MCF 10A (cell line): ENCODE measurements at regions not wholly inside any gene's neighbourhood (a gene's known extent, or its start where the extent isn't known, plus 50 kb on each side); places are given as distances from the start of the nearest gene placed in this dataset.

Experiments
- BruUV-seq: library from RNA; stranded (reverse); fragments of 400-500 nt; replicated peaks from 2 replicates; lab custom pipeline; 2021; lab: Mats Ljungman, UMichigan
- CTCF ChIA-PET: fragments of 300-600 bp; sonication (Branson Sonifier 250); formaldehyde crosslinking; extraction: SDS; loops from one replicate; lab custom pipeline; 2021; ENCODE audit warnings: antibody characterized with exemption, inconsistent platforms; lab: Yijun Ruan, JAX
- POLR2A ChIA-PET: fragments of 300-600, 350-650 bp; sonication (Branson Sonifier 250); formaldehyde crosslinking; extraction: SDS; loops from one replicate; lab custom pipeline; 2020; ENCODE audit warnings: antibody characterized with exemption, inconsistent platforms; lab: Yijun Ruan, JAX
- DNase-seq: peaks from one replicate; pipeline ENCODE4 v3.0.0-alpha.2; 2018; ENCODE audit not compliant: unreplicated experiment
- H3K27ac Mint-ChIP-seq: one replicate; pipeline ENCODE4 v1.8.0; 2022; ENCODE audit warnings: mild to moderate bottlenecking, low read depth, mixed read lengths; ENCODE audit not compliant: unreplicated experiment
- H3K27me3 Mint-ChIP-seq: one replicate; pipeline ENCODE4 v1.8.0; 2022; ENCODE audit warnings: mixed read lengths; ENCODE audit not compliant: insufficient read depth, unreplicated experiment
- H3K36me3 Mint-ChIP-seq: one replicate; pipeline ENCODE4 v1.8.0; 2022; ENCODE audit warnings: mild to moderate bottlenecking, moderate library complexity, mixed read lengths; ENCODE audit not compliant: insufficient read depth, unreplicated experiment
- H3K4me1 Mint-ChIP-seq: one replicate; pipeline ENCODE4 v1.8.0; 2022; ENCODE audit warnings: mixed read lengths; ENCODE audit not compliant: insufficient read depth, unreplicated experiment
- H3K4me3 Mint-ChIP-seq: one replicate; pipeline ENCODE4 v1.8.0; 2022; ENCODE audit warnings: mild to moderate bottlenecking, moderate library complexity, mixed read lengths; ENCODE audit not compliant: unreplicated experiment
- H3K9me3 Mint-ChIP-seq: one replicate; pipeline ENCODE4 v1.8.0; 2022; ENCODE audit warnings: mixed read lengths; ENCODE audit not compliant: unreplicated experiment
- intact Hi-C: fragments of 100-400 bp; cut with micrococcal nuclease; formaldehyde crosslinking; loops from 2 replicates; pipeline ENCODE4 v1.14.1; 2022
- TF ChIP-seq, protein P1 (sequence below): fragments of 200-600 bp; IDR thresholded peaks from one replicate; pipeline ENCODE4 v1.8.0; 2022; ENCODE audit warnings: antibody characterized with exemption, mild to moderate bottlenecking; ENCODE audit not compliant: unreplicated experiment

DNA sequence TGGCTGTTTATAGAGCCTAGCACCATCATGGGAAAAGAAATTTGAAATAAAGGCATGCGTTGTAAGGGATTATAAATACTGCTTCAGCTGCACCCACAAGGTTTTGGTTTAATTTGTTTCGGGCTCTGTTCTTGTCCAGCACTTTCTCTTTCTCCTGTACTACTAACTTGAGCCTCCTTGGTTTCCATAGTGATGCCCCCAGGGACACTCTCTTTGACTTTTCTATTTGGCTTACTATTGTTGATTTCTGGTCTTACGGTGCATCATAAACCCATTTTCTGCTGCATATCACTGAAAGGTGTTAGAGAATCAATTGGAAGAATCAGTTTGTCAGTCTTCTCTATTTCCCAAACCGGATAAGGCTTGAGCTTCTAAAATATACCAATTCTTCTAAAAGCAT, 1674.3 kb upstream of the RAG2 start:
- Mint-ChIP-seq H3K4me1 (no peaks in the 10 kb centered on the region), H3K36me3 (no peaks in the 10 kb centered on the region), H3K4me3 (no peak overlapping the region), H3K27ac (no peak overlapping the region), H3K27me3 (no peaks in the 10 kb centered on the region), H3K9me3 (no peaks in the 10 kb centered on the region)
- ChIA-PET POLR2A (interaction anchor here (1.0 kb wide), 1 partner anchor 8 kb away, joined by 3 read pairs; no protein-coding TSS in a partner anchor), CTCF (interaction anchor here (1.1 kb wide), 1 partner anchor 9 kb away, joined by 3 read pairs; no protein-coding TSS in a partner anchor)
- no TSS peak for BruUV-seq
- TF ChIP-seq, protein P1, sequence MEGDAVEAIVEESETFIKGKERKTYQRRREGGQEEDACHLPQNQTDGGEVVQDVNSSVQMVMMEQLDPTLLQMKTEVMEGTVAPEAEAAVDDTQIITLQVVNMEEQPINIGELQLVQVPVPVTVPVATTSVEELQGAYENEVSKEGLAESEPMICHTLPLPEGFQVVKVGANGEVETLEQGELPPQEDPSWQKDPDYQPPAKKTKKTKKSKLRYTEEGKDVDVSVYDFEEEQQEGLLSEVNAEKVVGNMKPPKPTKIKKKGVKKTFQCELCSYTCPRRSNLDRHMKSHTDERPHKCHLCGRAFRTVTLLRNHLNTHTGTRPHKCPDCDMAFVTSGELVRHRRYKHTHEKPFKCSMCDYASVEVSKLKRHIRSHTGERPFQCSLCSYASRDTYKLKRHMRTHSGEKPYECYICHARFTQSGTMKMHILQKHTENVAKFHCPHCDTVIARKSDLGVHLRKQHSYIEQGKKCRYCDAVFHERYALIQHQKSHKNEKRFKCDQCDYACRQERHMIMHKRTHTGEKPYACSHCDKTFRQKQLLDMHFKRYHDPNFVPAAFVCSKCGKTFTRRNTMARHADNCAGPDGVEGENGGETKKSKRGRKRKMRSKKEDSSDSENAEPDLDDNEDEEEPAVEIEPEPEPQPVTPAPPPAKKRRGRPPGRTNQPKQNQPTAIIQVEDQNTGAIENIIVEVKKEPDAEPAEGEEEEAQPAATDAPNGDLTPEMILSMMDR, result no peak
- DNase-seq, result no peak
- intact Hi-C loops, result no loop called here

DNA sequence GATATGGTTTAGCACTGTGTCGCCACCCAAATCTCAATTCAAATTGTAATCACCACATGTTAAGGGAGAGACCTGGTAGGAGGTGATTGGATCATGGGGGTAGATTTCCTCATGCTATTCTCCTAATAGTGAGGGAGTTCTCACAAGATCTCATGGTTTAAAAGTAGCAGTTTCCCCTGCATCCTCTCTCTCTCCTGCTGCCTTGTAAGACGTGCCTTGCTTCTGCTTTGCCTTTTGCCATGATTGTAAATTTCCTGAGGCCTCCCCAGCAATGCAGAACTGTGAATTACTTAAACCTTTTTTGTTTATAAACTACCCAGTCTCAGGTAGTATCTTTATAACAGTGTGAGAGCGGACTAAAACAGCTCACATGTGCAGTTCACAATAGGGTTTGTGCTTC, 1668.7 kb upstream of the RAG2 start:
- H3K4me3 Mint-ChIP-seq, result no peak overlapping the region
- TF ChIP-seq, protein P1, result no peak
- BruUV-seq, result no TSS peak
- no peaks in the 10 kb centered on the region for H3K9me3 Mint-ChIP-seq
- H3K27me3 Mint-ChIP-seq, result no peaks in the 10 kb centered on the region
- no peak for DNase-seq
- intact Hi-C loops, result no loop called here
- no peaks in the 10 kb centered on the region for H3K36me3 Mint-ChIP-seq
- no peak overlapping the region for H3K27ac Mint-ChIP-seq
- CTCF ChIA-PET, result no interaction called here
- POLR2A ChIA-PET, result no interaction called here
- no peaks in the 10 kb centered on the region for H3K4me1 Mint-ChIP-seq

DNA sequence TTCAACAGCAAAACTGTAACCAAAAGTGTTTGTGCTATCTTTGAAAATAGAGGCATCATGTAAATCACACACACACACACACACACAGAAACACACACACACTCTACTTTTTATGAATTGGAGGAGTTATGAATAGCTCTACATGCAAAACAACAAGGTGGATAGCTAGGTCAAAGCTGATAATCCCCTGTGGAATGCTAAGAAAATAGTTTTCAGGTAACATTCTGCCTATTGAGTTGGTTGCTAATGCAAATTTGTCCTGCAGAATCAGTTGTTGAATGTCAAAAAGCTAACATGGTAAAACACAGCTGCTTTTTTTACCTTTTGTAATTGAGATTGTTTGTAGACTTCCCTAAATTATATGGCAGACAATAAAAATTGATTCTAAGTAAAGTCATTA, 1658.4 kb upstream of the RAG2 start:
- no peak for DNase-seq
- Mint-ChIP-seq H3K36me3 (no peaks in the 10 kb centered on the region), H3K9me3 (no peaks in the 10 kb centered on the region), H3K4me3 (no peak overlapping the region), H3K27ac (no peak overlapping the region), H3K4me1 (no peaks in the 10 kb centered on the region), H3K27me3 (no peaks in the 10 kb centered on the region)
- ChIA-PET POLR2A (no interaction called here), CTCF (no interaction called here)
- no TSS peak for BruUV-seq
- intact Hi-C loops, result no loop called here
- TF ChIP-seq, protein P1, result no peak

DNA sequence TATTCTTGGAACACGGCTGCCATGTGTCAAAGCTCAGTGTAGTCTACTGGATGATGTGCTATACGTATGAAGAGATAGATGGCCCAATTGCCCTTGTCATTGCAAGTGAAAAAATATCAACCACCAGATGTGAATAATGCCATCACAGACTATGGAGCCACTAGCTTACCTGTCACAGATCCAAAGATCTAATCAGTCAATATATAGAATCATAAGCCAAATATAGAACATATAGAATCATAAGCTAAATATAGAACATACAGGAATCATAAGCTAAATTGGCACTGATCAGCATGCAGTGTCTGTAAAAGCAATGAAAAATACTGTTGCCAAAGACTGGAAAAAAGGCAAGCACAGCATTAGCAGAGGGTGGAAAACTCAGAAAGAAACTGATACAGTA, 1656.9 kb upstream of the RAG2 start:
- H3K27ac Mint-ChIP-seq, result no peak overlapping the region
- no peaks in the 10 kb centered on the region for H3K4me1 Mint-ChIP-seq

More for the DNA sequence above, 1656.9 kb upstream of the RAG2 start:
- Mint-ChIP-seq H3K9me3 (no peaks in the 10 kb centered on the region), H3K4me3 (no peak overlapping the region), H3K36me3 (no peaks in the 10 kb centered on the region), H3K27me3 (no peaks in the 10 kb centered on the region)
- no peak for DNase-seq
- TF ChIP-seq, protein P1, result no peak
- intact Hi-C loops, result no loop called here
- ChIA-PET POLR2A (no interaction called here), CTCF (interaction anchor here (0.7 kb wide), 1 partner anchor 214 kb away, joined by 3 read pairs; no protein-coding TSS in a partner anchor)
- no TSS peak for BruUV-seq
